ENCODE measurements at regions not wholly inside any gene's neighbourhood (a gene's known extent, or its start where the extent isn't known, plus 50 kb on each side); places are given as distances from the start of the nearest gene placed in this dataset.
A peak's percentile ranks its signal among the peaks of the same experiment; 100 is the strongest.

GRCh38 chr14:95415993-95416392 lies 96.3 kb upstream of the CLMN start:
- H3K9me3 ChIP-seq, result no peaks in the 10 kb centered on the region
- H3K4me1 ChIP-seq, result no peaks in the 10 kb centered on the region
- TF ChIP-seq, protein P1, sequence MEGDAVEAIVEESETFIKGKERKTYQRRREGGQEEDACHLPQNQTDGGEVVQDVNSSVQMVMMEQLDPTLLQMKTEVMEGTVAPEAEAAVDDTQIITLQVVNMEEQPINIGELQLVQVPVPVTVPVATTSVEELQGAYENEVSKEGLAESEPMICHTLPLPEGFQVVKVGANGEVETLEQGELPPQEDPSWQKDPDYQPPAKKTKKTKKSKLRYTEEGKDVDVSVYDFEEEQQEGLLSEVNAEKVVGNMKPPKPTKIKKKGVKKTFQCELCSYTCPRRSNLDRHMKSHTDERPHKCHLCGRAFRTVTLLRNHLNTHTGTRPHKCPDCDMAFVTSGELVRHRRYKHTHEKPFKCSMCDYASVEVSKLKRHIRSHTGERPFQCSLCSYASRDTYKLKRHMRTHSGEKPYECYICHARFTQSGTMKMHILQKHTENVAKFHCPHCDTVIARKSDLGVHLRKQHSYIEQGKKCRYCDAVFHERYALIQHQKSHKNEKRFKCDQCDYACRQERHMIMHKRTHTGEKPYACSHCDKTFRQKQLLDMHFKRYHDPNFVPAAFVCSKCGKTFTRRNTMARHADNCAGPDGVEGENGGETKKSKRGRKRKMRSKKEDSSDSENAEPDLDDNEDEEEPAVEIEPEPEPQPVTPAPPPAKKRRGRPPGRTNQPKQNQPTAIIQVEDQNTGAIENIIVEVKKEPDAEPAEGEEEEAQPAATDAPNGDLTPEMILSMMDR (IDR thresholded peaks at IDR 0.05), result no peak
- no peak for TF ChIP-seq POLR2A (IDR thresholded peaks at IDR 0.05)
- no peak for DNase-seq
- no peak overlapping the region for H3K27ac ChIP-seq
- H3K27me3 ChIP-seq, result no peaks in the 10 kb centered on the region
- H3K36me3 ChIP-seq, result no peaks in the 10 kb centered on the region
- intact Hi-C loops (cut with DNase I; ENCODE audit: low total_unique reads), result no loop called here
- H3K4me3 ChIP-seq, result no peak overlapping the region

- no peak for DNase-seq
- H3K4me3 ChIP-seq, result no peak overlapping the region
- intact Hi-C loops (cut with DNase I; ENCODE audit: low total_unique reads), result no loop called here
- TF ChIP-seq POLR2A (IDR thresholded peaks at IDR 0.05), result no peak
- TF ChIP-seq, protein P1 (IDR thresholded peaks at IDR 0.05), result no peak
- no peak overlapping the region for H3K27ac ChIP-seq
- peaks cover 0 to 5% of the 10 kb centered on the region in 2 donors for H3K4me1 ChIP-seq
- H3K27me3 ChIP-seq, result no peaks in the 10 kb centered on the region
- no peaks in the 10 kb centered on the region for H3K36me3 ChIP-seq
- H3K9me3 ChIP-seq, result no peaks in the 10 kb centered on the region
Observed at GRCh38 chr14:95413289-95414215, 93.8 kb upstream of the CLMN start.

DNA sequence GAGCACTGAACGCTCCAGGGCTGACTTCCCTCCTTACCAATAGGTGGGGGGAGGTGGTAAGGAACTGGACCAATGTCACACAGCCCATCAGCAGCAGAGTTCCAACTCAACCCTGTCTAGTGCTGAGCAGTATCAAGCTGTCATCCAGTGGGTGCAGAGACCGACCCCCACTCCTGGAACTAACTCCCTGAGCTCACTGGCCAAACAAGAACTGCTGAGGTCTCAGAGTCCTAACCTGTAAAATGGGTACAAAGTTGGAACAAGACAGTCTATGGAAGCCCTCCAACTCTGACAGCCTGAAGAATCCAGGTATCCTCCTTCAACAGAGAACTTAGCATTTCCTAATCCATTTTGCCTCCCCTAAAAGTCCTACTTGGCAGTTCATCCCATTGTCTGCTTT lies 91.1 kb upstream of the CLMN start:
- intact Hi-C loops (cut with DNase I; ENCODE audit: low total_unique reads), result no loop called here
- H3K27ac ChIP-seq, result no peak overlapping the region
- H3K27me3 ChIP-seq, result no peaks in the 10 kb centered on the region
- no peak for DNase-seq
- H3K4me1 ChIP-seq, result peaks cover 0 to 5% of the 10 kb centered on the region in 2 donors
- no peaks in the 10 kb centered on the region for H3K9me3 ChIP-seq
- H3K36me3 ChIP-seq, result no peaks in the 10 kb centered on the region
- no peak overlapping the region for H3K4me3 ChIP-seq
- no peak for TF ChIP-seq POLR2A (IDR thresholded peaks at IDR 0.05)
- TF ChIP-seq, protein P1 (IDR thresholded peaks at IDR 0.05), result no peak

DNA sequence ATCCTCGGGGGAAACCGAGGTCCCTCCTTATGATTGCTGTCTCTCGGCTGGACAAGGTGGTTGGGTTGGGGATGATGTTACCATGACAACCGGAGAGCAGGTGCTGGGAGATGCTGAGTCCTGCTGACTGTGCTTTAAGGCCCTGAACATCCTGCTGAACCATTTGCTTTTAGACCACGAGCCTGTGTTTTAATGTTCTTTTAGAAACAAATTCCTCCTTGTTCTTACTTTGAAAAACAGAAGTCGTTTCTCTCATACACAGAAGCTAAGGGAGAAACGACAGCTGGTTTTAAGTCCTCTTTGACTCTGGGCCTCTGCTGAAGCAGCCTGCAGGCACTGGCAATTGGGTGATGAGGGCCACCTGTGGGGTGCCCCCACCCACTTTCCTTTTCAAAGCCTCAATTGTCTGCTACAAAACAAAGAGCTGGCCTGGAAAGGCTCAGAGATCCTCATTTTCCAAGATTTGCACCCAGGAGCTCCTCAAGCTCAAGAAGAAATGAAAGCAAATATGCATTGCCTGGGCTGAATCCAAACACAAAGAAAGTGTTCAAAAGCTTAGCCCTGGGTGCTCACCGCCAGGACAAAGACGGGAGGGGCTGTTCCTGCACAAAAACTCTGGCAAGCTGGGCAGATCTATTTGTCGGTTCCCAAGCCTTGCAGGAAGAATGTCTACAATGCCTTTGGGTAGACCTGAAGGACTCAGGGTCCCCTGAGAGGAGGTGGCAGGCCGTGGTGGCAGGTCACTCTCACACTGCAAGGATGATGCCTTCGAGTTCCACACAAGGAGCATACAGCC lies 90.0 kb upstream of the CLMN start:
- Histone ChIP-seq H3K4me3 (no peak overlapping the region), H3K4me1 (peaks cover 0 to 5% of the 10 kb centered on the region in 2 donors), H3K27ac (peak overlapping the region; percentile 45 to 57), H3K27me3 (no peaks in the 10 kb centered on the region), H3K36me3 (no peaks in the 10 kb centered on the region), H3K9me3 (no peaks in the 10 kb centered on the region)
- no peak for DNase-seq
- intact Hi-C loops (cut with DNase I; ENCODE audit: low total_unique reads), result no loop called here
- TF ChIP-seq, protein P1 (IDR thresholded peaks at IDR 0.05), result no peak
- TF ChIP-seq POLR2A (IDR thresholded peaks at IDR 0.05), result no peak

All from uterus (tissue), 3 donors.